Gastrocnemius medialis (tissue), 4 donors: ENCODE measurements at regions not wholly inside any gene's neighbourhood (a gene's known extent, or its start where the extent isn't known, plus 50 kb on each side); places are given as distances from the start of the nearest gene placed in this dataset.

Experiments used
- CTCF ChIP-seq, 5 experiments: fragments of 450-650 bp in 3 of 5; fragments of 200-600 bp in 2 of 5; sonication (generic) in 2 of 5; IDR thresholded peaks in 4 of 5; conservative IDR thresholded peaks in 1 of 5; 1 replicate in 4 of 5; 2 replicates in 1 of 5; pipeline ENCODE4 v1.5.1; 2016 to 2019; ENCODE audit warnings: antibody characterized with exemption in 5 of 5, mild to moderate bottlenecking in 3 of 5, moderate library complexity in 3 of 5
- POLR2A ChIP-seq, 2 donors: fragments of 450-650 bp; IDR thresholded peaks; one replicate each; pipeline ENCODE4 v1.6.1; 2017; ENCODE audit warnings: antibody characterized with exemption in 2 of 2, mild to moderate bottlenecking in 2 of 2, moderate library complexity in 2 of 2

- TF ChIP-seq CTCF (IDR thresholded peaks at IDR 0.05 in 4 of 5, conservative IDR thresholded peaks at IDR 0.05 in 1 of 5) (no peak), POLR2A (IDR thresholded peaks at IDR 0.05) (no peak)
Observed at GRCh38 chr7:94217766-94218165, 176.9 kb upstream of the COL1A2 start.
